MM.1S (cell line): ENCODE measurements at regions not wholly inside any gene's neighbourhood (a gene's known extent, or its start where the extent isn't known, plus 50 kb on each side); places are given as distances from the start of the nearest gene placed in this dataset.

Source experiments
- CTCF ChIP-seq: fragments of 300-600 bp; sonication (generic); IDR thresholded peaks from 2 replicates; pipeline ENCODE4 v1.5.1; 2016; ENCODE audit warnings: antibody characterized with exemption, low read length, mixed read lengths
- EZH2phosphoT487 ChIP-seq: fragments of 300-600 bp; sonication (generic); IDR thresholded peaks from 2 replicates; pipeline ENCODE4 v1.6.1; 2018; ENCODE audit warnings: antibody characterized with exemption, low read length

DNA sequence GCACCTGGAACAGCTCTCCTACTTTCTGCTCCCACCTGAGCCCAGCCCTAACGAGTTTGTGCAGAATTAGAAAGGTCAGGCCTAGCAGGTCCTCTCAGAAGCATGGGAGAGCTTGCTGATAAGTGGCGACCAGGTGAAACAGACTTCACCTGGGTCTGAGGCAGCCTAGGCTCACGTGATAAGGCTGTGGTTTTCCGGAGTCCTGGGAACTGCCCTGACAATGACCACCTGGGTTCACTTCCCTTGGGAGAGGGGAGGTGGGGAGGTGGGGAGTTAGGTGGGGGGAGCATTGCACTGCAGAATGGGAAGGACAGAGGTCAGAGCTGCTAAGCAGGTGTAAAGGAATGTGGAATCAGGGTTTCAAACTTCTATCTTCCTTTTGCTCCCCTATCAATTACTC is 152.9 kb upstream of the MAP1B start:
- TF ChIP-seq CTCF, result no peak
- TF ChIP-seq EZH2phosphoT487, result no peak
